ENCODE measurements at regions not wholly inside any gene's neighbourhood (a gene's known extent, or its start where the extent isn't known, plus 50 kb on each side); places are given as distances from the start of the nearest gene placed in this dataset.

DNA sequence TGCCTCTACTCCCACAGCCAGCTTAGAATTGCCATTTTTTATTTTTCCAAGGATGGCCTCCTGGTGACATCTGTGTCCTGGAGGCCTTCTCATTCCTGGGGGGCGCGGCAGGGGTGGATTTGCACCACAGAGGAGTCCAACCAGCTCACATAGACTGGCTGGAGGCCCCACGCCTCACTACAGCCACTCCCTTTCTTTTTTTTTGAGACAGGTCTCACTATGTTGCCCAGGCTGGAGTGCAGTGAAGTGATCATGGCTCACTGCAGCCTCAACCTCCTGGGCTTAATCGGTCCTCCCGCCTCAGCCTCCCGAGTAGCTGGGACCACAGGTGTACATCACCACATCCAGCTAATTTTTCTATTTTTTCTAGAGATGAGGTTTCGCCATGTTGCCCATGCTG is 57.6 kb upstream of the DOCK1 start:
- no peak for DNase-seq (ENCODE audit: low read depth)

DNA sequence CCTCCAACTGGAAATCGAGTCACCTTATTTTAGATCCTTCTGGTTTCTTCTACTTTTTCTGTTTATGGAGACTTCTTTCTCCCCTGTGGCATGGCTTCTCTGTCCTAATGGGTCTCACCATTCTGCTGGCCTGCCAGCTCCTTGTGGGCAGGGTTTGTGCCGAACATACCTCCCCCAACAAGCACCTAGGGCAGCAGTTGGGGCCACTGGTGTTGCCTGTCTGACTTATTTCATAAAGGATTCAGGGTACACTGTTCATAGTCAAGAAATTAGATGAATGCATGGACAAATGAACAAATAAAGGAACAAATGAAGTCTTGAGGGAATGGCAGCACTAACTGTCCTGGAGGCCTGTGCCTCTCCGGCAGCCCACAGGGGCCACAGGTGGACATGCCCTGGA is 55.6 kb upstream of the DOCK1 start:
- DNase-seq (ENCODE audit: low read depth), result no peak

- no peak for DNase-seq (ENCODE audit: low read depth)
These were observed 53.7 kb upstream of the DOCK1 start for GRCh38 chr10:126851414-126852108.

DNA sequence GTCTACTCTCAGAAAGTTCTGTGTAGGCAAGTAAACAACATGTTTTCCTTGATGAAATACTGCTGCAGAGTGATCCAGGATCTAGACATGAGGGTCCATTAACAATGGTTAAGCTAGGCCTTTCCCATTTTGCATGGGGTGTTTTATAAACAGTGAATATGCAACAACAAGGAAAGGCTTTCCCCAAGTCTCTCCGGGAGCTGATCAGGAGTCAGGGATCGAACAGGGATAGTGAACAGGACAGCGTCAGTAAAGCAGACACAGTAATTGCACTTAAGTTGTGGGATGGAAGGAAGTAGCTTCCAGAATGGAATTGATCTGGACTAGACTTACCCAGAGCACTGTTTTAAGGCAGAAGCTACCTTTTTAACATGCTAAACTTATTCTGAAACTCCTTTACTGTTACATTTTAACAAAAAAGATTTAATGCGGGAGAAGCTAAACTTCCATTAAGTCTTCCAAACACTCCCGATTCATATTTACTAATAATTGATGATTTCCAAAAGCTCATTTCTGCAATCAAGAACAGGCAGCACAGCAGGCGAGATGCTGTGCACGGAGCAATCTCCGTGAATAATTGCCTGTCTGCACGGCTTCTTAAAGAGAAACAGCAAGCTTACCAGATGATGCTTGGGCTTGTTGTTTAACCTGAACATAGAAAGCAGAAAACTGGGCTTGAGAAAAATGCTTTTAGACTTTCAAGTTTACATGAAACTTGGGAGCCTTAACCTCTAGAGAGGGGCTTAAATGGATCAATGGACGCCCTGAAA is 50.3 kb upstream of the DOCK1 start:
- DNase-seq (ENCODE audit: low read depth), result no peak
